AG09309 (cell line): ENCODE measurements at regions not wholly inside any gene's neighbourhood (a gene's known extent, or its start where the extent isn't known, plus 50 kb on each side); places are given as distances from the start of the nearest gene placed in this dataset.

ENCODE experiments used
- DNase-seq: peaks from one replicate; pipeline ENCODE4 v3.0.0-alpha.2; 2010; ENCODE audit warnings: low read depth
- H3K4me3 ChIP-seq: 2 replicates; pipeline ENCODE4 v1.5.1; 2011; ENCODE audit warnings: mild to moderate bottlenecking, low read depth, low read length, moderate library complexity; ENCODE audit not compliant: control insufficient read depth
- CTCF ChIP-seq: IDR thresholded peaks from 2 replicates; pipeline ENCODE4 v1.5.1; 2011; ENCODE audit warnings: mild to moderate bottlenecking, low read depth, low read length, inconsistent platforms; ENCODE audit not compliant: insufficient read depth, control insufficient read depth; ENCODE audit errors: missing control alignments

DNA sequence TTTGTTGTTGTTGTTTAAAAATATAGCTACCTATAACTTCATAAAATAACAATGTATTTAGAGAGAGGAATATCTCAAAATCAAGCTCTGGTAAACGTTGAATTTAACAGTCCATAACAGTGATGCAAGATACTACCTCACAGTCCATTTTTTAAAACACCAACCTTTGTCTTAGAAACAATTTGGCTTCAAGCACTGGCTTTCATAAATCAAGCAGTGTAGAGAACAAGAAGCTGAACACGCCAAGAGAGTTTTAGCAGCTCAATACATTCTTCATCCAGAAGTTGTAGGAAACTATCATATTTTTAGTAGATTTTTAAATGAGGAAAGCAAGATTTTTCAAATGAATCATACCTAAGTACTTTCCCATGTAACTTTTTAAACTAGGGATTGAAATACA lies 334.3 kb upstream of the ADAMTS5 start:
- H3K4me3 ChIP-seq = no peak overlapping the region
- DNase-seq = peak; percentile 50
- TF ChIP-seq CTCF = no peak

DNA sequence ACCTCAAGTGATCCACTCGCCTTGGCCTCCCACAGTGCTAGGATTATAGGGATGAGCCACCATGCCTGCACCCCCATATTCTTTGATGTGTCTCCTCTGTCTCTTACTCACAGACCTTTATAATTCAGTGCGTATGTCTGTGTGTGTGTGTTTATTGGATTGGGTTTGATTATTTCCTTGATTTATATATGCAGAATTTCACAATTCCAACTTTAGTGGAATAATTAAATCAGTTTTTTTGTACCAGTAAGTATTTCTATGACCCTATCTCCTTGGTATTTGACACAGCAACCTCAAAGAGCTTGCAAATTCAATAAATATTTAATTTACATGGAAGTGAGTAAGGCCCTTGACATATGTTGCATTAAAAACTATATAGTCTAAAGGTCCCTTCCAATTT lies 333.9 kb upstream of the ADAMTS5 start:
- no peak for TF ChIP-seq CTCF
- peak; percentile 63 for DNase-seq
- no peak overlapping the region for H3K4me3 ChIP-seq

GRCh38 chr21:27298465-27298864 lies 331.6 kb upstream of the ADAMTS5 start:
- no peak for TF ChIP-seq CTCF
- DNase-seq = no peak
- no peak overlapping the region for H3K4me3 ChIP-seq

- no peak for TF ChIP-seq CTCF
- H3K4me3 ChIP-seq = no peak overlapping the region
- DNase-seq = no peak
Observed at GRCh38 chr21:27293239-27293638, 326.4 kb upstream of the ADAMTS5 start.

DNA sequence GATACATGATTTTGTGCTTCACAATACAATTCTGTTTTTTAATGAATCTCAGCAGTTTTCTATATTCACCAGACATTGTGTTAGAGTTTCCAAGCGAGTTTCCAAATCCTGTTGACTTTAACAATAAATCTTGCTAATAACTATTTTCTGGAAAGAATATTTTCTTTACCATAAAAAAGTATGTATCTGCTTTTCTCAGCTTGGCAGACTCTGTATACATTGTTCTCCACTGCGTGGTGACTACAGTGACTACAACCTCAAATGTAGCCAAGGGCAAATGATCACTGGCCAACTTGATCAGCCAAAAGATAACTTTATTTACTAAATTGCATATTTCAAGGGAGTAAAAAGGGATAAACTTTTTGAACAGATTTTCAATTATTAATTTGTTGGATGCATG lies 325.9 kb upstream of the ADAMTS5 start:
- DNase-seq = no peak
- TF ChIP-seq CTCF = no peak
- H3K4me3 ChIP-seq = no peak overlapping the region

DNA sequence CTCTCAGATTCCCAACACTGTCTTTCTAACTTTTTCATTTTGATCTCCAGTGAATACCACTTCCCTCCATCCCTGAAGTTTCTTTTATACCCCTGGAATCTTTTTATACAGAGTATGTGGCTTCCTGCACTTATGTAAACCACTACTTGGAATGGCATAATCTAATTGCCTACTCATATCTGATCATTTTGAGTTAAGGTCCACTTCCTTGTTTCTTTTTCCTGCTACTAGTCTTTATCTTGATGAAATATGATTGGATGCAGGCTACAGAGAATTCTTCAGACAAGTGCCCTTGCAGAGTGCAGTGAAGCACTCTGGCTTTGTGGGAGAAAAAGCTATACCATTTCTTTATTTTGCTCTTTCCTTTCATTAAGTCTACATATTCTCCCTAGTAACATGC lies 325.3 kb upstream of the ADAMTS5 start:
- no peak overlapping the region for H3K4me3 ChIP-seq
- no peak for TF ChIP-seq CTCF
- DNase-seq = no peak

- TF ChIP-seq CTCF = no peak
- no peak for DNase-seq
- no peak overlapping the region for H3K4me3 ChIP-seq
Observed at GRCh38 chr21:27291006-27291405, 324.1 kb upstream of the ADAMTS5 start.
